Cardiac fibroblast (primary cell): ENCODE measurements at regions not wholly inside any gene's neighbourhood (a gene's known extent, or its start where the extent isn't known, plus 50 kb on each side); places are given as distances from the start of the nearest gene placed in this dataset.

Source experiments
- DNase-seq, 2 donors: peaks; one replicate each; pipeline versions ENCODE4 v3.0.0 to v3.0.0-alpha.2; 2010; ENCODE audit warnings: low read depth in 2 of 2
- H3K4me3 ChIP-seq, 2 donors: replicated peaks in 1 of 2; 1 replicate in 1 of 2; 2 replicates in 1 of 2; pipeline ENCODE4 v1.5.1; 2011; ENCODE audit warnings: low read depth in 2 of 2, low read length in 2 of 2, mild to moderate bottlenecking in 2 of 2, moderate library complexity in 1 of 2
- TF ChIP-seq, protein P1 (sequence below): IDR thresholded peaks from one replicate; pipeline ENCODE4 v1.5.1; 2011; ENCODE audit warnings: low read depth, mild to moderate bottlenecking, low read length, inconsistent platforms

DNA sequence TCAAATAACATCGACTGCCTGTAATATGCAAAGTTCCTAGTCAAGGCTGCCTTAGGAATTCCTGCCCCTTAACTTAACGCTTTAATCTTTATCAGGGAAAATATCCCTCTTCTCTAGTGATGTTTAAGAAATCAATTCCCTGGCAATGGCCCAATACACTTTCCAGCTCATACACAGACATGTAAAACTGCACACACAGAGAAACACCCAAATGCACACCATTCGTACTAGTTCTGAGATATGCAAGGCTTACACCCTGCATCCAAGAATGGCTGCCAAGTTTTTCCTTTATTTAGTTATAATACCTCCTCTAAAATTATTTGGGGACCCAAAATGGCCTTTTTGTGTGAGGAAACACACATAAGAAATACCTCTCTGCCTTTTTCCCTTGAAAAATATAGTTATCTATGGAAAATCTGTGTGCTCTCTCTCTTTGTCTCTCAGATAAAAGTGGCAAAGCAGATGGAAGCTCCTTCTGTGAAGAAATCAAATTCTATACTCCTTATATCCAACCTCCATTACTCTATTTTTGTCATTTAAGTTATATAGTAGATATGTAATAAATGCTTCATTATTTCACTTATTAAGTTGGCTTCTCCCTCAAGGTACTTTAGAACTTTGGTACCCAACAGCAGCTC lies 120.0 kb upstream of the MDM1 start:
- no peak overlapping the region for H3K4me3 ChIP-seq
- no peak for DNase-seq
- TF ChIP-seq, protein P1, sequence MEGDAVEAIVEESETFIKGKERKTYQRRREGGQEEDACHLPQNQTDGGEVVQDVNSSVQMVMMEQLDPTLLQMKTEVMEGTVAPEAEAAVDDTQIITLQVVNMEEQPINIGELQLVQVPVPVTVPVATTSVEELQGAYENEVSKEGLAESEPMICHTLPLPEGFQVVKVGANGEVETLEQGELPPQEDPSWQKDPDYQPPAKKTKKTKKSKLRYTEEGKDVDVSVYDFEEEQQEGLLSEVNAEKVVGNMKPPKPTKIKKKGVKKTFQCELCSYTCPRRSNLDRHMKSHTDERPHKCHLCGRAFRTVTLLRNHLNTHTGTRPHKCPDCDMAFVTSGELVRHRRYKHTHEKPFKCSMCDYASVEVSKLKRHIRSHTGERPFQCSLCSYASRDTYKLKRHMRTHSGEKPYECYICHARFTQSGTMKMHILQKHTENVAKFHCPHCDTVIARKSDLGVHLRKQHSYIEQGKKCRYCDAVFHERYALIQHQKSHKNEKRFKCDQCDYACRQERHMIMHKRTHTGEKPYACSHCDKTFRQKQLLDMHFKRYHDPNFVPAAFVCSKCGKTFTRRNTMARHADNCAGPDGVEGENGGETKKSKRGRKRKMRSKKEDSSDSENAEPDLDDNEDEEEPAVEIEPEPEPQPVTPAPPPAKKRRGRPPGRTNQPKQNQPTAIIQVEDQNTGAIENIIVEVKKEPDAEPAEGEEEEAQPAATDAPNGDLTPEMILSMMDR, result no peak

DNA sequence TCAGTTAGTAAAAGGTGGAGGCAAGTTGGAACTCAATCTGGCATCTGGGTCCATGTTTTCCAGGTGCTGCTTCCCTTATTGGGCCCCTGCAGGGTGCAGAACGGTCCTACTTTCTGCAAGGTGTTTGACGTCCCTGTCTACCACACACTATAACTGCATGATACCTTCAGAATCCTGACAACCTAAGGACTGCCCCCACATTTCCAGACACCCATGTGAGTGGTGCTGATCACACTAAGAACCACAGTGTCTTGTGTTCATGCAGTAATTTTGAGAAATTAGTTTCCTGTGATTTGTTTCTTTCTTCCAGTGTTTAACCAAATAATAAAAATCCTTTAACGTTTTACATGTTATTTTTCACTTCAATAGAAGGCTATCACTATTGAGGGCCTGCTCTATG lies 121.1 kb upstream of the MDM1 start:
- DNase-seq, result no peak
- no peak overlapping the region for H3K4me3 ChIP-seq
- TF ChIP-seq, protein P1, result no peak

DNA sequence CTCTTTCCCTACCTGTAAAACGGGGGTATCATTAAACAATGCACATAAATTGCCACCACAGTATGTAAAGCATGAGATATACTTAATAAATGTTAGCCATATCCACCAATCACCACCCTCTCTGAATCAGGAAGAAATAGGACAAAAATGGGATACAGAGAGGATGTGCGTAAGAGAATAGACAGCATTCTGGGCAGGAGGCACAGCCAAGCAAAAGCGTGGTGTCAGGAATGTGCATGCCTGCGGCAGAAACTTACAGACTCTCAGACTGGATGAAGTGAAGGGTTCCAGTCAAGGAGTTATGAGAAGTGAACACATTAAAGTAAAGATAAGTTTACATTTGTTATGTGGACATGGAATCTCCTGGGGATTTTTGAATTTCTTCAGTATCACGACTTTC lies 121.7 kb upstream of the MDM1 start:
- peak in 1 of 2 donors; percentile 49 for DNase-seq
- TF ChIP-seq, protein P1, result no peak
- no peak overlapping the region for H3K4me3 ChIP-seq

DNA sequence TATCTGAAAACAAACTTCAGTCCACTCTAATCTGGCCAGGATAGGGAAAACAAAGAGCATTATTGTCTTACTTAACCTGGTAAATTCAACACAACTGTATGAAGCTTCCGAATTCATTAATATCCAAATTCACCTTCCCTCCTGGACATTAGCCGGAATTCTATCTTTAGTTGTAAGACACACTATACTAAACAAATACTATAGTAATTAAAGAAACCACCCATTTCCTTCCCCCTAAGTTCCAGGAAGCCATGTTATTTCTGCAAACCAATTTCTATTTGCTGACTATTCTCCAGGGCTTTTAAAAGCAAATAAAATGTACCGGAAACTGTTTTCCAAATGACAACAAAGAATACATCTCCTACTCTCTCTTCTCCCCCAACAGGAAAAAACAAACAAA lies 122.7 kb upstream of the MDM1 start:
- no peak for DNase-seq
- TF ChIP-seq, protein P1, result no peak
- H3K4me3 ChIP-seq, result no peak overlapping the region

DNA sequence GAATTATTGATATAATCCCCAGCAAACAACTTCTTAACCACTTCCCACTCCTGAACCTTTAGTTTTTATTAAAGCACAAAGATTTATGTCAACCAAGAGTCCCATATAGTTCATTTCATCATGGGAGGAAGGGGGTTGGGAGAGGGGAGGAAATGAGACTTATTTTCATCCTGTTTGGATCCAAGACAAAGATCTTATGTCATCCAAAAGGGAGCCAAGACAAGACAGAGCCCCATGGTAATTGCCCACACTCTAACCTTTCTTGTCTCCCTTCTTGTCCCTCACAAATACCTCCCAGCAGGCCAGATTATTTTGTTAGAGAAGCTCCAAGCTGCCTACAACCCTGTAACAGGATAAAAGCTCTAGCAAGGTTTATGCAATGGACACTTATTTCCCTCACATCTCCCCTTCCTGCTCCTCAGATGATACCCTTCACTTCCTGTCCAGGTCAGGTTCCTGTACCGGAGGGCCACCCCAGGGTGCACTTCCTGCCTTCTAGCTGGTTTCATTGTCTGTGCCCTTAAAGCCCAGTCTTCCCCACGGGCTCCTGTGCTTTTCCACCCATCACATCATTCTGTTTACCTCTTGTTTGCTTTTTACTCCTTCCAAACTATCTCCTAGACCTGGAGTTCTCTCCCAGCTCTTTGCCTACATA lies 123.7 kb upstream of the MDM1 start:
- H3K4me3 ChIP-seq, result no peak overlapping the region
- TF ChIP-seq, protein P1, result no peak
- DNase-seq, result peak; percentile 23 to 29

DNA sequence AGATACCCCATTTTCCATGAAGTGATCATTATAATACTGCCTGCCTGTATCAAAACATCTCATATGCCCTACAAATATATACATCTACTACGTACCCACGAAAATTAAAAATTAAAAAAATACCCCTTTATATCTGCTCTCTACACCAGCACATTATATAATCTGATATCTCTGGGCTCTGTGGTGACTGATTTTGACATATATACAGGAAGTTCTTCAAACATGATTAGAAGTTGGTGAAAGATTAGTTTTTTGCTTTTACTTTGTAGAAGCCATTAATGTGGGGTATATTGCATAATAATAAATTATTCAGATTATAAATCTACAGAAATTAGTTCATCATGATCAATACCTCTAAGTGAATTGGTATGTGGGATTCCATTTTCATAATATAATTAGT lies 126.7 kb upstream of the MDM1 start:
- no peak overlapping the region for H3K4me3 ChIP-seq
- TF ChIP-seq, protein P1, result no peak
- no peak for DNase-seq
